GM23338 (cell line): ENCODE measurements at regions not wholly inside any gene's neighbourhood (a gene's known extent, or its start where the extent isn't known, plus 50 kb on each side); places are given as distances from the start of the nearest gene placed in this dataset.

Source experiments
- ATAC-seq: fragments of 200-7000 bp; cut with Tn5 transposase; 3 replicates; pipeline ENCODE4 v1.9.1; 2020
- DNase-seq: peaks from one replicate; pipeline ENCODE4 v3.0.0-alpha.2; 2015; ENCODE audit warnings: low spot score
- H2AFZ ChIP-seq: fragments of 200-600 bp; sonication (generic); 2 replicates; pipeline ENCODE4 v1.8.0; 2016; ENCODE audit warnings: antibody characterized with exemption, mild to moderate bottlenecking, moderate library complexity
- H3F3A ChIP-seq: fragments of 200-600 bp; sonication (generic); replicated peaks from 2 replicates; pipeline ENCODE4 v1.8.0; 2017; ENCODE audit warnings: antibody characterized with exemption, mixed run types, low read depth
- H3K27ac ChIP-seq: fragments of 200-600 bp; sonication (generic); 2 replicates; pipeline ENCODE4 v1.6.1; 2016; ENCODE audit warnings: low read depth
- H3K27me3 ChIP-seq: fragments of 200-600 bp; sonication (generic); 2 replicates; pipeline ENCODE4 v1.8.0; 2016; ENCODE audit warnings: mild to moderate bottlenecking, mixed run types, moderate library complexity; ENCODE audit not compliant: insufficient read depth
- H3K36me3 ChIP-seq: fragments of 200-600 bp; sonication (generic); 2 replicates; pipeline ENCODE4 v1.8.0; 2016; ENCODE audit warnings: mild to moderate bottlenecking; ENCODE audit not compliant: insufficient read depth
- H3K4me1 ChIP-seq: fragments of 200-600 bp; sonication (generic); 2 replicates; pipeline ENCODE4 v1.8.0; 2016; ENCODE audit warnings: mild to moderate bottlenecking, moderate library complexity; ENCODE audit not compliant: insufficient read depth
- H3K4me2 ChIP-seq: fragments of 200-600 bp; sonication (generic); 2 replicates; pipeline ENCODE4 v1.7.1; 2017; ENCODE audit warnings: mixed run types
- H3K4me3 ChIP-seq: fragments of 200-600 bp; sonication (generic); 2 replicates; pipeline ENCODE4 v1.6.1; 2016; ENCODE audit warnings: mixed run types
- H3K79me2 ChIP-seq: fragments of 200-600 bp; sonication (generic); replicated peaks from 2 replicates; pipeline ENCODE4 v1.8.0; 2017; ENCODE audit warnings: mild to moderate bottlenecking; ENCODE audit not compliant: insufficient read depth
- H3K9me2 ChIP-seq: fragments of 200-600 bp; sonication (generic); 2 replicates; pipeline ENCODE4 v1.8.0; 2017; ENCODE audit not compliant: insufficient read depth
- H4K20me1 ChIP-seq: fragments of 200-600 bp; sonication (generic); replicated peaks from 2 replicates; pipeline ENCODE4 v1.8.0; 2017; ENCODE audit warnings: mild to moderate bottlenecking; ENCODE audit not compliant: insufficient read depth
- H3K27ac Mint-ChIP-seq: 2 replicates; pipeline ENCODE4 v1.8.0; 2020; ENCODE audit warnings: inconsistent platforms, mild to moderate bottlenecking, moderate library complexity, mixed read lengths
- H3K27me3 Mint-ChIP-seq: 3 replicates; pipeline ENCODE4 v1.8.0; 2022; ENCODE audit warnings: low read depth, mild to moderate bottlenecking, moderate library complexity, mixed read lengths, inconsistent platforms; ENCODE audit not compliant: insufficient read depth, poor library complexity
- H3K36me3 Mint-ChIP-seq: 3 replicates; pipeline ENCODE4 v1.8.0; 2021; ENCODE audit warnings: low read depth, mild to moderate bottlenecking, inconsistent platforms, moderate library complexity, mixed read lengths
- H3K4me1 Mint-ChIP-seq: 3 replicates; pipeline ENCODE4 v1.8.0; 2020; ENCODE audit warnings: mild to moderate bottlenecking, inconsistent platforms, mixed read lengths
- H3K4me3 Mint-ChIP-seq: 3 replicates; pipeline ENCODE4 v1.8.0; 2021; ENCODE audit warnings: moderate library complexity, mild to moderate bottlenecking, inconsistent platforms, mixed read lengths
- H3K9me3 Mint-ChIP-seq: 3 replicates; pipeline ENCODE4 v1.8.0; 2020; ENCODE audit warnings: moderate library complexity, mild to moderate bottlenecking, inconsistent platforms, mixed read lengths
- CREB1 ChIP-seq: fragments of 250-450 bp; sonication (Bioruptor Pico); IDR thresholded peaks from 2 replicates; pipeline ENCODE4 v1.5.0; 2020; ENCODE audit warnings: low read depth, mild to moderate bottlenecking, moderate library complexity
- EZH2 ChIP-seq: fragments of 200-600 bp; sonication (generic); IDR thresholded peaks from one replicate; pipeline ENCODE4 v1.8.0; 2017; ENCODE audit warnings: antibody characterized with exemption, mild to moderate bottlenecking, low read depth; ENCODE audit not compliant: unreplicated experiment
- EZH2phosphoT487 ChIP-seq: fragments of 200-600 bp; sonication (generic); IDR thresholded peaks from one replicate; pipeline ENCODE4 v1.8.1; 2018; ENCODE audit warnings: antibody characterized with exemption; ENCODE audit not compliant: unreplicated experiment
- JUNB ChIP-seq: IDR thresholded peaks from one replicate; pipeline ENCODE4 v1.6.1; 2016; ENCODE audit warnings: antibody characterized with exemption; ENCODE audit not compliant: unreplicated experiment
- NANOG ChIP-seq: IDR thresholded peaks from 2 replicates; pipeline ENCODE4 v1.6.1; 2016; ENCODE audit warnings: antibody characterized with exemption, borderline replicate concordance
- POLR2AphosphoS5 ChIP-seq: IDR thresholded peaks from 2 replicates; pipeline ENCODE4 v1.6.1; 2016; ENCODE audit warnings: antibody characterized with exemption, low read depth
- STAT1 ChIP-seq: IDR thresholded peaks from one replicate; pipeline ENCODE4 v1.6.1; 2016; ENCODE audit warnings: antibody characterized with exemption; ENCODE audit not compliant: unreplicated experiment
- ZNF114 ChIP-seq: fragments of 250-450 bp; sonication (Bioruptor Pico); IDR thresholded peaks from 2 replicates; pipeline ENCODE4 v1.5.0; 2020; ENCODE audit warnings: mild to moderate bottlenecking, moderate library complexity
- ZNF331 ChIP-seq: fragments of 250-450 bp; sonication (Bioruptor Pico); IDR thresholded peaks from 2 replicates; pipeline ENCODE4 v1.5.0; 2020; ENCODE audit warnings: low read depth, mild to moderate bottlenecking, moderate library complexity
- TF ChIP-seq, protein P1 (sequence below): fragments of 250-450 bp; sonication (Bioruptor Pico); IDR thresholded peaks from 2 replicates; pipeline ENCODE4 v1.5.0; 2020; ENCODE audit warnings: mild to moderate bottlenecking, moderate library complexity
- TF ChIP-seq, protein P2 (sequence below): IDR thresholded peaks from one replicate; pipeline ENCODE4 v1.6.1; 2018; ENCODE audit warnings: antibody characterized with exemption; ENCODE audit not compliant: unreplicated experiment
- TF ChIP-seq, protein P3 (sequence below): IDR thresholded peaks from 2 replicates; pipeline ENCODE4 v1.6.1; 2016; ENCODE audit warnings: antibody characterized with exemption
- TF ChIP-seq, protein P4 (sequence below), 2 experiments: fragments of 200-600 bp in 1 of 2; sonication (generic) in 1 of 2; conservative IDR thresholded peaks; 2 replicates each; pipeline versions ENCODE4 v1.5.1 to v1.6.1; 2016 to 2017; ENCODE audit warnings: antibody characterized with exemption in 2 of 2, low read depth in 2 of 2, mild to moderate bottlenecking in 2 of 2, moderate library complexity in 1 of 2

DNA sequence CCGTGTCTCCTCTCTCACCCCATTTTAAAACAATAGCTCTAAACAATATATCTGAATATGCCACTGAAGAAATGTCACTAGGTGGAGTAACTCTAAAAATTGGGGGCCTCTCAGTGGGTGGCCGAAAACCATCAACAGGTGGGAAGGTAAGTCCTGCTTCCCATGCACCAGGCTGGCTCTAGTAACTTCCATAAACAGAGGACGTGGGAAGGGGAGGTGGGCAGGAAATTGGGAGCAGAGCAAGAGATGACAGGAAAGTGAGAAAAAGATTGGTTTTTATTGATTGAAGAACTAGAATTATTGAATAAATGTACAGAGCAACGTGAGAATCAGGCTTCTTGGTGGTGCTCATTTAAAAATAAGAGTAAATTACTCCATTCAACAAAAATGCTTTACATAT is 170.4 kb downstream of the SOCS6 start:
- Histone ChIP-seq H2AFZ (no peak overlapping the region), H3K9me2 (no peaks in the 10 kb centered on the region), H3K4me2 (no peak overlapping the region), H3F3A (no peaks in the 10 kb centered on the region), H3K4me3 (no peak overlapping the region), H4K20me1 (no peaks in the 10 kb centered on the region), H3K4me1 (peaks cover 13% of the 10 kb centered on the region), H3K27me3 (peaks cover 2% of the 10 kb centered on the region; the same call in 1 of the 2 replicates), H3K27ac (no peak overlapping the region), H3K36me3 (no peaks in the 10 kb centered on the region), H3K79me2 (no peaks in the 10 kb centered on the region)
- TF ChIP-seq, protein P1, sequence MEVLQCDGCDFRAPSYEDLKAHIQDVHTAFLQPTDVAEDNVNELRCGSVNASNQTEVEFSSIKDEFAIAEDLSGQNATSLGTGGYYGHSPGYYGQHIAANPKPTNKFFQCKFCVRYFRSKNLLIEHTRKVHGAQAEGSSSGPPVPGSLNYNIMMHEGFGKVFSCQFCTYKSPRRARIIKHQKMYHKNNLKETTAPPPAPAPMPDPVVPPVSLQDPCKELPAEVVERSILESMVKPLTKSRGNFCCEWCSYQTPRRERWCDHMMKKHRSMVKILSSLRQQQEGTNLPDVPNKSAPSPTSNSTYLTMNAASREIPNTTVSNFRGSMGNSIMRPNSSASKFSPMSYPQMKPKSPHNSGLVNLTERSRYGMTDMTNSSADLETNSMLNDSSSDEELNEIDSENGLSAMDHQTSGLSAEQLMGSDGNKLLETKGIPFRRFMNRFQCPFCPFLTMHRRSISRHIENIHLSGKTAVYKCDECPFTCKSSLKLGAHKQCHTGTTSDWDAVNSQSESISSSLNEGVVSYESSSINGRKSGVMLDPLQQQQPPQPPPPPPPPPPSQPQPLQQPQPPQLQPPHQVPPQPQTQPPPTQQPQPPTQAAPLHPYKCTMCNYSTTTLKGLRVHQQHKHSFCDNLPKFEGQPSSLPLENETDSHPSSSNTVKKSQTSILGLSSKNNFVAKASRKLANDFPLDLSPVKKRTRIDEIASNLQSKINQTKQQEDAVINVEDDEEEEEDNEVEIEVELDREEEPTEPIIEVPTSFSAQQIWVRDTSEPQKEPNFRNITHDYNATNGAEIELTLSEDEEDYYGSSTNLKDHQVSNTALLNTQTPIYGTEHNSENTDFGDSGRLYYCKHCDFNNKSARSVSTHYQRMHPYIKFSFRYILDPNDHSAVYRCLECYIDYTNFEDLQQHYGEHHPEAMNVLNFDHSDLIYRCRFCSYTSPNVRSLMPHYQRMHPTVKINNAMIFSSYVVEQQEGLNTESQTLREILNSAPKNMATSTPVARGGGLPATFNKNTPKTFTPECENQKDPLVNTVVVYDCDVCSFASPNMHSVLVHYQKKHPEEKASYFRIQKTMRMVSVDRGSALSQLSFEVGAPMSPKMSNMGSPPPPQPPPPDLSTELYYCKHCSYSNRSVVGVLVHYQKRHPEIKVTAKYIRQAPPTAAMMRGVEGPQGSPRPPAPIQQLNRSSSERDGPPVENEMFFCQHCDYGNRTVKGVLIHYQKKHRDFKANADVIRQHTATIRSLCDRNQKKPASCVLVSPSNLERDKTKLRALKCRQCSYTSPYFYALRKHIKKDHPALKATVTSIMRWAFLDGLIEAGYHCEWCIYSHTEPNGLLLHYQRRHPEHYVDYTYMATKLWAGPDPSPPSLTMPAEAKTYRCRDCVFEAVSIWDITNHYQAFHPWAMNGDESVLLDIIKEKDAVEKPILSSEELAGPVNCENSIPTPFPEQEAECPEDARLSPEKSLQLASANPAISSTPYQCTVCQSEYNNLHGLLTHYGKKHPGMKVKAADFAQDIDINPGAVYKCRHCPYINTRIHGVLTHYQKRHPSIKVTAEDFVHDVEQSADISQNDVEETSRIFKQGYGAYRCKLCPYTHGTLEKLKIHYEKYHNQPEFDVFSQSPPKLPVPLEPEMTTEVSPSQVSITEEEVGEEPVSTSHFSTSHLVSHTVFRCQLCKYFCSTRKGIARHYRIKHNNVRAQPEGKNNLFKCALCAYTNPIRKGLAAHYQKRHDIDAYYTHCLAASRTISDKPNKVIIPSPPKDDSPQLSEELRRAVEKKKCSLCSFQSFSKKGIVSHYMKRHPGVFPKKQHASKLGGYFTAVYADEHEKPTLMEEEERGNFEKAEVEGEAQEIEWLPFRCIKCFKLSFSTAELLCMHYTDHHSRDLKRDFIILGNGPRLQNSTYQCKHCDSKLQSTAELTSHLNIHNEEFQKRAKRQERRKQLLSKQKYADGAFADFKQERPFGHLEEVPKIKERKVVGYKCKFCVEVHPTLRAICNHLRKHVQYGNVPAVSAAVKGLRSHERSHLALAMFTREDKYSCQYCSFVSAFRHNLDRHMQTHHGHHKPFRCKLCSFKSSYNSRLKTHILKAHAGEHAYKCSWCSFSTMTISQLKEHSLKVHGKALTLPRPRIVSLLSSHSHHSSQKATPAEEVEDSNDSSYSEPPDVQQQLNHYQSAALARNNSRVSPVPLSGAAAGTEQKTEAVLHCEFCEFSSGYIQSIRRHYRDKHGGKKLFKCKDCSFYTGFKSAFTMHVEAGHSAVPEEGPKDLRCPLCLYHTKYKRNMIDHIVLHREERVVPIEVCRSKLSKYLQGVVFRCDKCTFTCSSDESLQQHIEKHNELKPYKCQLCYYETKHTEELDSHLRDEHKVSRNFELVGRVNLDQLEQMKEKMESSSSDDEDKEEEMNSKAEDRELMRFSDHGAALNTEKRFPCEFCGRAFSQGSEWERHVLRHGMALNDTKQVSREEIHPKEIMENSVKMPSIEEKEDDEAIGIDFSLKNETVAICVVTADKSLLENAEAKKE, result no peak
- TF ChIP-seq STAT1, result no peak
- TF ChIP-seq ZNF114 (CRISPR knock-in tag), result no peak
- TF ChIP-seq, protein P2, sequence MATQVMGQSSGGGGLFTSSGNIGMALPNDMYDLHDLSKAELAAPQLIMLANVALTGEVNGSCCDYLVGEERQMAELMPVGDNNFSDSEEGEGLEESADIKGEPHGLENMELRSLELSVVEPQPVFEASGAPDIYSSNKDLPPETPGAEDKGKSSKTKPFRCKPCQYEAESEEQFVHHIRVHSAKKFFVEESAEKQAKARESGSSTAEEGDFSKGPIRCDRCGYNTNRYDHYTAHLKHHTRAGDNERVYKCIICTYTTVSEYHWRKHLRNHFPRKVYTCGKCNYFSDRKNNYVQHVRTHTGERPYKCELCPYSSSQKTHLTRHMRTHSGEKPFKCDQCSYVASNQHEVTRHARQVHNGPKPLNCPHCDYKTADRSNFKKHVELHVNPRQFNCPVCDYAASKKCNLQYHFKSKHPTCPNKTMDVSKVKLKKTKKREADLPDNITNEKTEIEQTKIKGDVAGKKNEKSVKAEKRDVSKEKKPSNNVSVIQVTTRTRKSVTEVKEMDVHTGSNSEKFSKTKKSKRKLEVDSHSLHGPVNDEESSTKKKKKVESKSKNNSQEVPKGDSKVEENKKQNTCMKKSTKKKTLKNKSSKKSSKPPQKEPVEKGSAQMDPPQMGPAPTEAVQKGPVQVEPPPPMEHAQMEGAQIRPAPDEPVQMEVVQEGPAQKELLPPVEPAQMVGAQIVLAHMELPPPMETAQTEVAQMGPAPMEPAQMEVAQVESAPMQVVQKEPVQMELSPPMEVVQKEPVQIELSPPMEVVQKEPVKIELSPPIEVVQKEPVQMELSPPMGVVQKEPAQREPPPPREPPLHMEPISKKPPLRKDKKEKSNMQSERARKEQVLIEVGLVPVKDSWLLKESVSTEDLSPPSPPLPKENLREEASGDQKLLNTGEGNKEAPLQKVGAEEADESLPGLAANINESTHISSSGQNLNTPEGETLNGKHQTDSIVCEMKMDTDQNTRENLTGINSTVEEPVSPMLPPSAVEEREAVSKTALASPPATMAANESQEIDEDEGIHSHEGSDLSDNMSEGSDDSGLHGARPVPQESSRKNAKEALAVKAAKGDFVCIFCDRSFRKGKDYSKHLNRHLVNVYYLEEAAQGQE, result no peak
- no peak for TF ChIP-seq EZH2phosphoT487
- TF ChIP-seq, protein P3, sequence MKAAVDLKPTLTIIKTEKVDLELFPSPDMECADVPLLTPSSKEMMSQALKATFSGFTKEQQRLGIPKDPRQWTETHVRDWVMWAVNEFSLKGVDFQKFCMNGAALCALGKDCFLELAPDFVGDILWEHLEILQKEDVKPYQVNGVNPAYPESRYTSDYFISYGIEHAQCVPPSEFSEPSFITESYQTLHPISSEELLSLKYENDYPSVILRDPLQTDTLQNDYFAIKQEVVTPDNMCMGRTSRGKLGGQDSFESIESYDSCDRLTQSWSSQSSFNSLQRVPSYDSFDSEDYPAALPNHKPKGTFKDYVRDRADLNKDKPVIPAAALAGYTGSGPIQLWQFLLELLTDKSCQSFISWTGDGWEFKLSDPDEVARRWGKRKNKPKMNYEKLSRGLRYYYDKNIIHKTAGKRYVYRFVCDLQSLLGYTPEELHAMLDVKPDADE, result no peak
- TF ChIP-seq NANOG, result no peak
- no peak for TF ChIP-seq EZH2
- no peak for TF ChIP-seq ZNF331 (CRISPR knock-in tag)
- TF ChIP-seq, protein P4, sequence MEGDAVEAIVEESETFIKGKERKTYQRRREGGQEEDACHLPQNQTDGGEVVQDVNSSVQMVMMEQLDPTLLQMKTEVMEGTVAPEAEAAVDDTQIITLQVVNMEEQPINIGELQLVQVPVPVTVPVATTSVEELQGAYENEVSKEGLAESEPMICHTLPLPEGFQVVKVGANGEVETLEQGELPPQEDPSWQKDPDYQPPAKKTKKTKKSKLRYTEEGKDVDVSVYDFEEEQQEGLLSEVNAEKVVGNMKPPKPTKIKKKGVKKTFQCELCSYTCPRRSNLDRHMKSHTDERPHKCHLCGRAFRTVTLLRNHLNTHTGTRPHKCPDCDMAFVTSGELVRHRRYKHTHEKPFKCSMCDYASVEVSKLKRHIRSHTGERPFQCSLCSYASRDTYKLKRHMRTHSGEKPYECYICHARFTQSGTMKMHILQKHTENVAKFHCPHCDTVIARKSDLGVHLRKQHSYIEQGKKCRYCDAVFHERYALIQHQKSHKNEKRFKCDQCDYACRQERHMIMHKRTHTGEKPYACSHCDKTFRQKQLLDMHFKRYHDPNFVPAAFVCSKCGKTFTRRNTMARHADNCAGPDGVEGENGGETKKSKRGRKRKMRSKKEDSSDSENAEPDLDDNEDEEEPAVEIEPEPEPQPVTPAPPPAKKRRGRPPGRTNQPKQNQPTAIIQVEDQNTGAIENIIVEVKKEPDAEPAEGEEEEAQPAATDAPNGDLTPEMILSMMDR (conservative IDR thresholded peaks at IDR 0.05; ENCODE audit: low read depth in 2 of 2), result no peak
- TF ChIP-seq JUNB, result no peak
- TF ChIP-seq CREB1 (CRISPR knock-in tag), result no peak
- TF ChIP-seq POLR2AphosphoS5, result no peak
- no peaks in the 10 kb centered on the region for H3K9me3 Mint-ChIP-seq
- no peak overlapping the region for H3K4me3 Mint-ChIP-seq
- ATAC-seq, result no peak
- no peaks in the 10 kb centered on the region for H3K36me3 Mint-ChIP-seq
- no peak for DNase-seq
- no peak overlapping the region for H3K27ac Mint-ChIP-seq
- peaks cover 18% of the 10 kb centered on the region for H3K4me1 Mint-ChIP-seq
- no peaks in the 10 kb centered on the region for H3K27me3 Mint-ChIP-seq
